Mesodermal cell (in vitro differentiated cells): ENCODE measurements at regions not wholly inside any gene's neighbourhood (a gene's known extent, or its start where the extent isn't known, plus 50 kb on each side); places are given as distances from the start of the nearest gene placed in this dataset.
A peak's percentile ranks its signal among the peaks of the same experiment; 100 is the strongest.

Experiments used
- H3K27ac ChIP-seq: 2 replicates; pipeline ENCODE4 v1.7.0; 2013; ENCODE audit warnings: mild to moderate bottlenecking, low read depth, low read length, moderate library complexity; ENCODE audit not compliant: severe bottlenecking
- H3K36me3 ChIP-seq: 2 replicates; pipeline ENCODE4 v1.7.1; 2013; ENCODE audit warnings: mild to moderate bottlenecking, low read length, moderate library complexity; ENCODE audit not compliant: control insufficient read depth, insufficient read depth
- H3K4me1 ChIP-seq: one replicate; pipeline ENCODE4 v1.7.1; 2013; ENCODE audit warnings: mild to moderate bottlenecking, low read length; ENCODE audit not compliant: insufficient read depth, control insufficient read depth, poor library complexity, severe bottlenecking
- H3K4me3 ChIP-seq: 2 replicates; pipeline ENCODE4 v1.7.0; 2013; ENCODE audit warnings: low read length, control low read depth, mild to moderate bottlenecking; ENCODE audit not compliant: insufficient read depth, poor library complexity, severe bottlenecking; ENCODE audit errors: extremely low read depth
- H3K9me3 ChIP-seq: 2 replicates; pipeline ENCODE4 v1.7.1; 2013; ENCODE audit warnings: mild to moderate bottlenecking, low read length, moderate library complexity; ENCODE audit not compliant: control insufficient read depth
- WGBS, 2 experiments: methylation state at CpG; one replicate each; pipeline ENCODE4 v1.1.5; 2013; ENCODE audit warnings: missing lambda C conversion rate in 2 of 2; ENCODE audit not compliant: insufficient coverage in 2 of 2; 5-methylcytosine and 5-hydroxymethylcytosine counted together

- 100% methylated on average over 2 of the region's 5 CpGs; no CpG with 5 or more reads in 1 of the 2 experiments for WGBS, 2 experiments
- Histone ChIP-seq H3K4me3 (no peak overlapping the region), H3K9me3 (no peaks in the 10 kb centered on the region), H3K36me3 (no peaks in the 10 kb centered on the region), H3K4me1 (no peaks in the 10 kb centered on the region), H3K27ac (no peak overlapping the region)
Observed at GRCh38 chr6:90989763-90990162, 402.9 kb upstream of the MAP3K7 start.

GRCh38 chr6:90984066-90984465 lies 397.2 kb upstream of the MAP3K7 start:
- Histone ChIP-seq H3K36me3 (no peaks in the 10 kb centered on the region), H3K27ac (peak overlapping the region; percentile 67), H3K9me3 (no peaks in the 10 kb centered on the region), H3K4me3 (no peak overlapping the region), H3K4me1 (peaks cover 5% of the 10 kb centered on the region)
- 83 to 94% methylated on average over 2 to 3 of the region's 3 CpGs for WGBS, 2 experiments

GRCh38 chr6:90983462-90983861 lies 396.6 kb upstream of the MAP3K7 start:
- Histone ChIP-seq H3K36me3 (no peaks in the 10 kb centered on the region), H3K4me3 (no peak overlapping the region), H3K27ac (peak overlapping the region; percentile 67), H3K4me1 (peaks cover 5% of the 10 kb centered on the region), H3K9me3 (no peaks in the 10 kb centered on the region)
- 63 to 80% methylated on average over 2 to 4 of the region's 4 CpGs for WGBS, 2 experiments

- Histone ChIP-seq H3K4me1 (peaks cover 8% of the 10 kb centered on the region), H3K4me3 (no peak overlapping the region), H3K36me3 (no peaks in the 10 kb centered on the region), H3K27ac (no peak overlapping the region), H3K9me3 (no peaks in the 10 kb centered on the region)
- 92 to 100% methylated on average over 1 to 7 of the region's 7 CpGs for WGBS, 2 experiments
Observed at GRCh38 chr6:90982581-90982980, 395.7 kb upstream of the MAP3K7 start.

GRCh38 chr6:90982051-90982450 lies 395.2 kb upstream of the MAP3K7 start:
- Histone ChIP-seq H3K4me3 (no peak overlapping the region), H3K4me1 (peaks cover 12% of the 10 kb centered on the region), H3K36me3 (no peaks in the 10 kb centered on the region), H3K9me3 (no peaks in the 10 kb centered on the region), H3K27ac (no peak overlapping the region)
- 93 to 94% methylated on average over 3 of the region's 3 CpGs for WGBS, 2 experiments

GRCh38 chr6:90978046-90978445 lies 391.2 kb upstream of the MAP3K7 start:
- H3K4me1 ChIP-seq, result peaks cover 7% of the 10 kb centered on the region
- no peaks in the 10 kb centered on the region for H3K9me3 ChIP-seq
- no peaks in the 10 kb centered on the region for H3K36me3 ChIP-seq
- WGBS, 2 experiments, result 50 to 75% methylated on average over 1 to 2 of the region's 4 CpGs
- peak overlapping the region; percentile 71 for H3K27ac ChIP-seq
- no peak overlapping the region for H3K4me3 ChIP-seq

GRCh38 chr6:90977513-90977912 lies 390.6 kb upstream of the MAP3K7 start:
- H3K36me3 ChIP-seq, result no peaks in the 10 kb centered on the region
- WGBS, 2 experiments, result 78 to 83% methylated on average over 1 of the region's 1 CpG
- no peak overlapping the region for H3K27ac ChIP-seq
- no peak overlapping the region for H3K4me3 ChIP-seq
- H3K9me3 ChIP-seq, result no peaks in the 10 kb centered on the region
- H3K4me1 ChIP-seq, result peaks cover 7% of the 10 kb centered on the region

- Histone ChIP-seq H3K9me3 (no peaks in the 10 kb centered on the region), H3K4me3 (no peak overlapping the region), H3K4me1 (peaks cover 7% of the 10 kb centered on the region), H3K36me3 (no peaks in the 10 kb centered on the region), H3K27ac (no peak overlapping the region)
- 82 to 100% methylated on average over 2 of the region's 2 CpGs for WGBS, 2 experiments
Observed at GRCh38 chr6:90976341-90976740, 389.5 kb upstream of the MAP3K7 start.

GRCh38 chr6:90975741-90976140 lies 388.9 kb upstream of the MAP3K7 start:
- Histone ChIP-seq H3K4me1 (peaks cover 7% of the 10 kb centered on the region), H3K4me3 (no peak overlapping the region), H3K27ac (no peak overlapping the region), H3K9me3 (no peaks in the 10 kb centered on the region), H3K36me3 (no peaks in the 10 kb centered on the region)
- 94% methylated on average over 2 of the region's 2 CpGs; no CpG with 5 or more reads in 1 of the 2 experiments for WGBS, 2 experiments

GRCh38 chr6:90973188-90973587 lies 386.3 kb upstream of the MAP3K7 start:
- Histone ChIP-seq H3K9me3 (no peaks in the 10 kb centered on the region), H3K4me1 (peaks cover 7% of the 10 kb centered on the region), H3K4me3 (no peak overlapping the region), H3K27ac (no peak overlapping the region), H3K36me3 (no peaks in the 10 kb centered on the region)

GRCh38 chr6:90970672-90971071 lies 383.8 kb upstream of the MAP3K7 start:
- Histone ChIP-seq H3K36me3 (no peaks in the 10 kb centered on the region), H3K27ac (no peak overlapping the region), H3K4me1 (no peaks in the 10 kb centered on the region), H3K9me3 (no peaks in the 10 kb centered on the region), H3K4me3 (no peak overlapping the region)

- 85 to 97% methylated on average over 2 to 3 of the region's 3 CpGs for WGBS, 2 experiments
- no peaks in the 10 kb centered on the region for H3K4me1 ChIP-seq
- no peak overlapping the region for H3K27ac ChIP-seq
- H3K9me3 ChIP-seq, result no peaks in the 10 kb centered on the region
- H3K4me3 ChIP-seq, result no peak overlapping the region
- no peaks in the 10 kb centered on the region for H3K36me3 ChIP-seq
Observed at GRCh38 chr6:90967471-90967870, 380.6 kb upstream of the MAP3K7 start.
